ENCODE measurements at regions not wholly inside any gene's neighbourhood (a gene's known extent, or its start where the extent isn't known, plus 50 kb on each side); places are given as distances from the start of the nearest gene placed in this dataset.

- Histone ChIP-seq H2BK15ac (ENCODE audit: low read length) (no peak overlapping the region), H3K4ac (ENCODE audit: low read length) (no peak overlapping the region), H2BK120ac (ENCODE audit: low read depth, low read length) (no peak overlapping the region), H2AK5ac (ENCODE audit: low read depth, low read length) (no peak overlapping the region), H3K27me3 (ENCODE audit: control insufficient read depth in 3 of 3, insufficient read depth in 3 of 3, low read depth in 1 of 3, low read length in 3 of 3) (no peaks in the 10 kb centered on the region), H2AFZ (ENCODE audit: low read length) (no peak overlapping the region), H3K18ac (ENCODE audit: low read length) (no peak overlapping the region), H3K4me1 (ENCODE audit: control insufficient read depth in 2 of 2, insufficient read depth in 1 of 2, low read depth in 1 of 2, low read length in 2 of 2) (no peaks in the 10 kb centered on the region), H3K79me1 (ENCODE audit: low read depth, low read length) (no peaks in the 10 kb centered on the region), H3K27ac (replicated peaks; ENCODE audit: low read length) (no peak overlapping the region), H3K14ac (ENCODE audit: low read length) (no peak overlapping the region), H3K9me3 (replicated peaks in 1 of 2; ENCODE audit: control insufficient read depth in 2 of 2, insufficient read depth in 1 of 2, low read depth in 1 of 2, low read length in 2 of 2) (no peaks in the 10 kb centered on the region), H3K36me3 (replicated peaks in 1 of 2; ENCODE audit: control insufficient read depth in 2 of 2, insufficient read depth in 2 of 2, low read length in 2 of 2) (no peaks in the 10 kb centered on the region), H4K8ac (ENCODE audit: low read depth, low read length) (no peak overlapping the region), H3K23ac (ENCODE audit: low read depth, low read length, poor library complexity) (no peak overlapping the region), H2BK12ac (ENCODE audit: low read length) (no peak overlapping the region), H4K91ac (ENCODE audit: low read depth, low read length, poor library complexity) (no peak overlapping the region), H3K4me3 (ENCODE audit: low read length in 2 of 2) (no peak overlapping the region), H3K4me2 (ENCODE audit: insufficient read depth, low read length, poor library complexity, severe bottlenecking) (no peak overlapping the region), H3K9ac (ENCODE audit: low read depth, low read length, poor library complexity) (no peak overlapping the region), H2BK5ac (ENCODE audit: low read length) (no peak overlapping the region)
- DNase-seq (ENCODE audit: low spot score), result no peak
- no CpG with 5 or more reads among the region's 2 CpGs for WGBS, 2 donors (ENCODE audit: extremely low coverage in 2 of 2, insufficient read length in 2 of 2, insufficient replicate concordance in 1 of 2)
Observed at GRCh38 chr1:90155721-90156487, 161.0 kb downstream of the ZNF326 start.

- Histone ChIP-seq H2BK5ac (ENCODE audit: low read length) (no peak overlapping the region), H3K18ac (ENCODE audit: low read length) (peak overlapping the region; percentile 69), H3K4me1 (ENCODE audit: control insufficient read depth in 2 of 2, insufficient read depth in 1 of 2, low read depth in 1 of 2, low read length in 2 of 2) (no peaks in the 10 kb centered on the region), H3K23ac (ENCODE audit: low read depth, low read length, poor library complexity) (no peak overlapping the region), H2BK15ac (ENCODE audit: low read length) (no peak overlapping the region), H2AFZ (ENCODE audit: low read length) (no peak overlapping the region), H4K91ac (ENCODE audit: low read depth, low read length, poor library complexity) (no peak overlapping the region), H3K4me3 (ENCODE audit: low read length in 2 of 2) (no peak overlapping the region), H3K14ac (ENCODE audit: low read length) (no peak overlapping the region), H2BK120ac (ENCODE audit: low read depth, low read length) (no peak overlapping the region), H3K9ac (ENCODE audit: low read depth, low read length, poor library complexity) (no peak overlapping the region), H3K9me3 (replicated peaks in 1 of 2; ENCODE audit: control insufficient read depth in 2 of 2, insufficient read depth in 1 of 2, low read depth in 1 of 2, low read length in 2 of 2) (no peaks in the 10 kb centered on the region), H3K4me2 (ENCODE audit: insufficient read depth, low read length, poor library complexity, severe bottlenecking) (no peak overlapping the region), H3K27me3 (ENCODE audit: control insufficient read depth in 3 of 3, insufficient read depth in 3 of 3, low read depth in 1 of 3, low read length in 3 of 3) (no peaks in the 10 kb centered on the region), H3K4ac (ENCODE audit: low read length) (peak overlapping the region; percentile 80), H2BK12ac (ENCODE audit: low read length) (no peak overlapping the region), H2AK5ac (ENCODE audit: low read depth, low read length) (no peak overlapping the region), H3K36me3 (replicated peaks in 1 of 2; ENCODE audit: control insufficient read depth in 2 of 2, insufficient read depth in 2 of 2, low read length in 2 of 2) (no peaks in the 10 kb centered on the region), H3K27ac (replicated peaks; ENCODE audit: low read length) (no peak overlapping the region), H4K8ac (ENCODE audit: low read depth, low read length) (no peak overlapping the region), H3K79me1 (ENCODE audit: low read depth, low read length) (no peaks in the 10 kb centered on the region)
- no CpG with 5 or more reads among the region's 4 CpGs for WGBS, 2 donors (ENCODE audit: extremely low coverage in 2 of 2, insufficient read length in 2 of 2, insufficient replicate concordance in 1 of 2)
- no peak for DNase-seq (ENCODE audit: low spot score)
Observed at GRCh38 chr1:90154711-90155110, 159.8 kb downstream of the ZNF326 start.

GRCh38 chr1:90149101-90149500 lies 154.2 kb downstream of the ZNF326 start:
- no peak overlapping the region for H3K4me3 ChIP-seq (ENCODE audit: low read length in 2 of 2)
- WGBS, 2 donors (ENCODE audit: extremely low coverage in 2 of 2, insufficient read length in 2 of 2, insufficient replicate concordance in 1 of 2), result no CpG with 5 or more reads among the region's 6 CpGs
- no peak overlapping the region for H3K18ac ChIP-seq (ENCODE audit: low read length)
- H2BK15ac ChIP-seq (ENCODE audit: low read length), result no peak overlapping the region
- H3K4ac ChIP-seq (ENCODE audit: low read length), result no peak overlapping the region
- H3K14ac ChIP-seq (ENCODE audit: low read length), result no peak overlapping the region
- H2BK120ac ChIP-seq (ENCODE audit: low read depth, low read length), result no peak overlapping the region
- no peak for DNase-seq (ENCODE audit: low spot score)
- no peak overlapping the region for H2BK12ac ChIP-seq (ENCODE audit: low read length)
- no peak overlapping the region for H3K23ac ChIP-seq (ENCODE audit: low read depth, low read length, poor library complexity)
- H2AK5ac ChIP-seq (ENCODE audit: low read depth, low read length), result no peak overlapping the region
- no peak overlapping the region for H2BK5ac ChIP-seq (ENCODE audit: low read length)
- H3K27me3 ChIP-seq (ENCODE audit: control insufficient read depth in 3 of 3, insufficient read depth in 3 of 3, low read depth in 1 of 3, low read length in 3 of 3), result no peaks in the 10 kb centered on the region
- no peak overlapping the region for H3K4me2 ChIP-seq (ENCODE audit: insufficient read depth, low read length, poor library complexity, severe bottlenecking)
- no peaks in the 10 kb centered on the region for H3K4me1 ChIP-seq (ENCODE audit: control insufficient read depth in 2 of 2, insufficient read depth in 1 of 2, low read depth in 1 of 2, low read length in 2 of 2)
- no peak overlapping the region for H4K8ac ChIP-seq (ENCODE audit: low read depth, low read length)
- no peaks in the 10 kb centered on the region for H3K9me3 ChIP-seq (replicated peaks in 1 of 2; ENCODE audit: control insufficient read depth in 2 of 2, insufficient read depth in 1 of 2, low read depth in 1 of 2, low read length in 2 of 2)
- H2AFZ ChIP-seq (ENCODE audit: low read length), result no peak overlapping the region
- no peak overlapping the region for H3K27ac ChIP-seq (replicated peaks; ENCODE audit: low read length)
- H3K9ac ChIP-seq (ENCODE audit: low read depth, low read length, poor library complexity), result no peak overlapping the region
- no peaks in the 10 kb centered on the region for H3K79me1 ChIP-seq (ENCODE audit: low read depth, low read length)
- no peak overlapping the region for H4K91ac ChIP-seq (ENCODE audit: low read depth, low read length, poor library complexity)
- H3K36me3 ChIP-seq (replicated peaks in 1 of 2; ENCODE audit: control insufficient read depth in 2 of 2, insufficient read depth in 2 of 2, low read length in 2 of 2), result no peaks in the 10 kb centered on the region

GRCh38 chr1:90147093-90147492 lies 152.2 kb downstream of the ZNF326 start:
- Histone ChIP-seq H3K9me3 (replicated peaks in 1 of 2; ENCODE audit: control insufficient read depth in 2 of 2, insufficient read depth in 1 of 2, low read depth in 1 of 2, low read length in 2 of 2) (no peaks in the 10 kb centered on the region), H3K4me1 (ENCODE audit: control insufficient read depth in 2 of 2, insufficient read depth in 1 of 2, low read depth in 1 of 2, low read length in 2 of 2) (no peaks in the 10 kb centered on the region), H3K9ac (ENCODE audit: low read depth, low read length, poor library complexity) (no peak overlapping the region), H2AK5ac (ENCODE audit: low read depth, low read length) (no peak overlapping the region), H3K23ac (ENCODE audit: low read depth, low read length, poor library complexity) (no peak overlapping the region), H3K36me3 (replicated peaks in 1 of 2; ENCODE audit: control insufficient read depth in 2 of 2, insufficient read depth in 2 of 2, low read length in 2 of 2) (no peaks in the 10 kb centered on the region), H2BK15ac (ENCODE audit: low read length) (no peak overlapping the region), H2BK12ac (ENCODE audit: low read length) (no peak overlapping the region), H4K8ac (ENCODE audit: low read depth, low read length) (no peak overlapping the region), H3K14ac (ENCODE audit: low read length) (no peak overlapping the region), H2BK5ac (ENCODE audit: low read length) (no peak overlapping the region), H2AFZ (ENCODE audit: low read length) (no peak overlapping the region), H3K27ac (replicated peaks; ENCODE audit: low read length) (no peak overlapping the region), H2BK120ac (ENCODE audit: low read depth, low read length) (no peak overlapping the region), H3K4me3 (ENCODE audit: low read length in 2 of 2) (no peak overlapping the region), H3K79me1 (ENCODE audit: low read depth, low read length) (no peaks in the 10 kb centered on the region), H4K91ac (ENCODE audit: low read depth, low read length, poor library complexity) (no peak overlapping the region), H3K4me2 (ENCODE audit: insufficient read depth, low read length, poor library complexity, severe bottlenecking) (no peak overlapping the region), H3K27me3 (ENCODE audit: control insufficient read depth in 3 of 3, insufficient read depth in 3 of 3, low read depth in 1 of 3, low read length in 3 of 3) (no peaks in the 10 kb centered on the region), H3K18ac (ENCODE audit: low read length) (no peak overlapping the region), H3K4ac (ENCODE audit: low read length) (no peak overlapping the region)
- DNase-seq (ENCODE audit: low spot score), result no peak
